Ishikawa (cell line): ENCODE measurements at regions not wholly inside any gene's neighbourhood (a gene's known extent, or its start where the extent isn't known, plus 50 kb on each side); places are given as distances from the start of the nearest gene placed in this dataset.

Source experiments
- CEBPB ChIP-seq: IDR thresholded peaks from 2 replicates; pipeline ENCODE4 v1.6.1; 2012
- CREB1 ChIP-seq: IDR thresholded peaks from 2 replicates; pipeline ENCODE4 v1.6.1; 2012; ENCODE audit warnings: low read depth
- EGR1 ChIP-seq: IDR thresholded peaks from 2 replicates; pipeline ENCODE4 v1.6.1; 2012
- EP300 ChIP-seq: IDR thresholded peaks from 2 replicates; pipeline ENCODE4 v1.6.1; 2012; ENCODE audit warnings: borderline replicate concordance
- FOXM1 ChIP-seq: IDR thresholded peaks from 2 replicates; pipeline ENCODE4 v1.6.1; 2012; ENCODE audit warnings: low read depth, borderline replicate concordance
- MAX ChIP-seq: IDR thresholded peaks from 2 replicates; pipeline ENCODE4 v1.6.1; 2012
- RAD21 ChIP-seq: IDR thresholded peaks from 2 replicates; pipeline ENCODE4 v1.6.1; 2012; ENCODE audit warnings: low read depth
- REST ChIP-seq: IDR thresholded peaks from 2 replicates; pipeline ENCODE4 v1.6.1; 2012; ENCODE audit warnings: low read depth, mild to moderate bottlenecking
- TAF1 ChIP-seq: IDR thresholded peaks from 2 replicates; pipeline ENCODE4 v1.6.1; 2012; ENCODE audit warnings: low read depth, mild to moderate bottlenecking
- TEAD4 ChIP-seq: IDR thresholded peaks from 2 replicates; pipeline ENCODE4 v1.6.1; 2012
- USF1 ChIP-seq: IDR thresholded peaks from 2 replicates; pipeline ENCODE4 v1.6.1; 2012

- TF ChIP-seq MAX (no peak), TAF1 (no peak), RAD21 (no peak), REST (no peak), EGR1 (no peak), CEBPB (no peak), CREB1 (no peak), FOXM1 (no peak), USF1 (no peak), EP300 (no peak), TEAD4 (no peak)
Observed at GRCh38 chr2:39525636-39526412, 88.7 kb upstream of the MAP4K3 start.
